Karpas-422 (cell line): ENCODE measurements at regions not wholly inside any gene's neighbourhood (a gene's known extent, or its start where the extent isn't known, plus 50 kb on each side); places are given as distances from the start of the nearest gene placed in this dataset.

Experiments
- DNase-seq: peaks from one replicate; pipeline ENCODE4 v3.0.0-alpha.2; 2015
- H2AFZ ChIP-seq: fragments of 200-600 bp; sonication (generic); 2 replicates; pipeline ENCODE4 v1.6.1; 2014; ENCODE audit warnings: antibody characterized with exemption, low read length, mixed read lengths
- H3K27ac ChIP-seq: fragments of 200-600 bp; sonication (generic); 2 replicates; pipeline ENCODE4 v1.5.1; 2014; ENCODE audit warnings: mild to moderate bottlenecking, low read length, moderate library complexity
- H3K27me3 ChIP-seq: fragments of 200-600 bp; sonication (generic); 2 replicates; pipeline ENCODE4 v1.6.1; 2014; ENCODE audit warnings: low read length, mixed read lengths
- H3K36me3 ChIP-seq: fragments of 200-600 bp; sonication (generic); 2 replicates; pipeline ENCODE4 v1.6.1; 2014; ENCODE audit warnings: low read length, mixed read lengths; ENCODE audit not compliant: insufficient read depth
- H3K4me1 ChIP-seq: fragments of 200-600 bp; sonication (generic); 2 replicates; pipeline ENCODE4 v1.6.1; 2014; ENCODE audit warnings: mild to moderate bottlenecking, low read length, mixed read lengths
- H3K4me2 ChIP-seq: fragments of 200-600 bp; sonication (generic); 2 replicates; pipeline ENCODE4 v1.6.1; 2014; ENCODE audit warnings: low read length, low read depth, mild to moderate bottlenecking; ENCODE audit not compliant: poor library complexity, severe bottlenecking
- H3K4me3 ChIP-seq: fragments of 200-600 bp; sonication (generic); 2 replicates; pipeline ENCODE4 v1.5.1; 2014; ENCODE audit warnings: mild to moderate bottlenecking, antibody characterized with exemption, low read length, mixed read lengths
- H3K79me2 ChIP-seq: fragments of 200-600 bp; sonication (generic); 2 replicates; pipeline ENCODE4 v1.6.1; 2014; ENCODE audit warnings: mild to moderate bottlenecking, low read length, mixed read lengths
- H3K9ac ChIP-seq: fragments of 200-600 bp; sonication (generic); 2 replicates; pipeline ENCODE4 v1.6.0; 2014; ENCODE audit warnings: low read length
- H3K9me2 ChIP-seq: fragments of 200-600 bp; sonication (generic), shearing (Covaris generic); replicated peaks from 2 replicates; pipeline ENCODE4 v1.6.0; 2014; ENCODE audit warnings: mild to moderate bottlenecking, low read length, moderate library complexity; ENCODE audit not compliant: insufficient read depth
- H3K9me3 ChIP-seq: fragments of 300-700, 200-600 bp; sonication (generic); 2 replicates; pipeline ENCODE4 v1.6.1; 2014; ENCODE audit warnings: low read length, mixed read lengths
- H4K20me1 ChIP-seq: fragments of 200-600 bp; sonication (generic); 2 replicates; pipeline ENCODE4 v1.6.1; 2014; ENCODE audit warnings: mild to moderate bottlenecking, antibody characterized with exemption, low read length, low read depth; ENCODE audit not compliant: insufficient read depth

DNA sequence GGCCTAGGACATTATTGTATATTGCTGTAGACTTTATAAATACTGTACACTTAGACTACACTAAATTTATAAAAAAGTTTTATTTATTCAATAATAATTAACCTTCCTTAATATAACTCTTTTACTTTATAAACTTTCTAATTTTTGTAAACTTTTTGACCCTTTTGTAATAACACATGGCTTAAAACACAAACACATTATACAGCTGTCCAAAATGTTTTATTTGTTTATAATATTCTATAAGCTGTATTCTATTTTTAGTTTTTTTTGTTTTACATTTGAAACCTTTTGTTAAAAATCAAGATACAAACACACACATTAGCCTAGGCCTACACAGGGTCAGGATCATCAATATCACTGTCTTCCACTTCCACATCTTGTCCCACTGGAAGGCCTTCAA, 190.0 kb downstream of the BMP4 start:
- Histone ChIP-seq H4K20me1 (no peaks in the 10 kb centered on the region), H2AFZ (no peak overlapping the region), H3K27me3 (no peaks in the 10 kb centered on the region), H3K4me1 (no peaks in the 10 kb centered on the region), H3K9ac (no peak overlapping the region), H3K27ac (no peak overlapping the region), H3K36me3 (no peaks in the 10 kb centered on the region), H3K4me3 (no peak overlapping the region), H3K9me3 (no peaks in the 10 kb centered on the region), H3K79me2 (no peaks in the 10 kb centered on the region), H3K4me2 (no peak overlapping the region), H3K9me2 (no peaks in the 10 kb centered on the region)
- DNase-seq, result no peak

DNA sequence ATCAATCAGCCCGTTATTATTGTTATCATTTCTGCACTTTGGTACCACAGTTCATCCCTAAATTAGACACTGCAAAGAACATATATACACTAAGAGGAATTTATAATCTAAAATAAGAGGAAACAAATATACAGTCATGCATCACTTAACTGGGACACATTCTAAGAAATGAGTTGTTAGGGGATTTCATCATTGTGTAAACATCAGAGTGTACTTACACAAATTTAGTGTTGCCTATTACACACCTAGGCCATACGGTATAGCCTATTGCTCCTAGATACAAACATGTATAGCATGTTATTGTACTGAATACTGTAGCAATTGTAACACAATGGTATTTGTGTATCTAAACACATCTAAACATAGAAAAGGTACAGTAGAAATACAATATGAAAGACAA, 190.5 kb downstream of the BMP4 start:
- Histone ChIP-seq H3K4me1 (no peaks in the 10 kb centered on the region), H3K9me2 (no peaks in the 10 kb centered on the region), H4K20me1 (no peaks in the 10 kb centered on the region), H3K27ac (no peak overlapping the region), H3K4me2 (no peak overlapping the region), H2AFZ (no peak overlapping the region), H3K79me2 (no peaks in the 10 kb centered on the region), H3K9me3 (no peaks in the 10 kb centered on the region), H3K4me3 (no peak overlapping the region), H3K36me3 (no peaks in the 10 kb centered on the region), H3K9ac (no peak overlapping the region), H3K27me3 (no peaks in the 10 kb centered on the region)
- no peak for DNase-seq

DNA sequence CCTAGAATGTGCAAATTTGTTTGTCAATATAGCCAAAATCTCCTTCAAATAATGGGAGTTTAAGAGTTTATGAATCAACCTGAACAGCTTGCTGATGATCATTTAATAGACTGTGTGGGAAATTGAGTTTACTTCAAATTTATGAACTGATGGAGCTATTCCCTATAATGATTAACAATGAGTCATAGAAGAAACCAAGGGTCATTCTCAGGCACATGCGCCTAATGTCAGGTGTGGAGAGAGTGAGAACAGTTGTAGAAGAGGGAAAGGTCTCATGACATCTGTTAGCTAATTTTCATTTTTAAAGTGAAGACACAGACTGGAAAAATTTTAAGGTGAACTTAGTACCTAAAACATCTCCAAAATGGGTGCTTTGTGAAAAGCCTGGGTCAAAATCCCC, 191.8 kb downstream of the BMP4 start:
- Histone ChIP-seq H3K4me3 (no peak overlapping the region), H2AFZ (no peak overlapping the region), H4K20me1 (no peaks in the 10 kb centered on the region), H3K27ac (no peak overlapping the region), H3K36me3 (no peaks in the 10 kb centered on the region), H3K9ac (no peak overlapping the region), H3K4me1 (no peaks in the 10 kb centered on the region), H3K9me3 (no peaks in the 10 kb centered on the region), H3K79me2 (no peaks in the 10 kb centered on the region), H3K9me2 (no peaks in the 10 kb centered on the region), H3K4me2 (no peak overlapping the region), H3K27me3 (no peaks in the 10 kb centered on the region)
- DNase-seq, result no peak

DNA sequence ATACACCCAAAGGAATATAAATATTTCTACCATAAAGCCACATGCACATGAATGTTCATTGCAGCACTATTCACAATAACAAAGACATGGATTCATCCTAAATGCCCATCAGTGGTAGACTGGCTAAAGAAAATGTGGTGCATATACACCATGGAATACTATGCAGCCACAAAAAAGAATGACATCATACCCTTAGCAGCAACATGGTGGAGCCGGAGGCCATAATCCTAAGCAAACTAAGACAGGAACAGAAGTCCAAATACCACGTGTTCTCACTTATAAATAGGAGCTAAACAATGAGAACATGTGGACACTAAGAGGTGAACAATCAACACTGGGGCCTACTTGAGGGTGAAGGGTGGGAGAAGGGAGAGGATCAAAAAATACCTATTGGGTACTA, 198.5 kb downstream of the BMP4 start:
- DNase-seq, result no peak
- H3K4me1 ChIP-seq, result no peaks in the 10 kb centered on the region
- H3K27me3 ChIP-seq, result no peaks in the 10 kb centered on the region; the same call in 1 of the 2 replicates

DNA sequence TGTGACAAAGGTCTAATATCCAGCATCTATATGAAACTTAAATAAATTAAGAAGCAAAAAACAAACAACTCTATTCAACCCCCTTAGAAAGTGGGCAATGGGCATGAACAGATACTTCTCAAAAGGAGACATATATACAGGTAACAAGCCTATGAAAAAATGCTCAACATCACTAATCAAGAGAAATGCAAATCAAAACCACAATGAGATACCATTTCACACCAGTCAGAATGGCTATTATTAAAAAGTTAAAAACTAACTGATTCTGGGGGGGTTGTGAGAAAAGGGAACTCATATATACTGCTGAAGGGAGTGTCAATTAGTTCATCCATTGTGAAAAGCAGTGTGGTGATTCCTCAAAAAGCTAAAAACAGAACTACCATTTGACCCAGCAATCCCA, 198.9 kb downstream of the BMP4 start:
- H2AFZ ChIP-seq, result no peak overlapping the region
- H3K9me3 ChIP-seq, result no peaks in the 10 kb centered on the region
- no peak overlapping the region for H3K27ac ChIP-seq
- H3K36me3 ChIP-seq, result no peaks in the 10 kb centered on the region
- DNase-seq, result no peak
- no peak overlapping the region for H3K4me3 ChIP-seq
- H4K20me1 ChIP-seq, result no peaks in the 10 kb centered on the region
- H3K9ac ChIP-seq, result no peak overlapping the region
- no peaks in the 10 kb centered on the region; the same call in 1 of the 2 replicates for H3K27me3 ChIP-seq
- no peaks in the 10 kb centered on the region for H3K9me2 ChIP-seq
- H3K79me2 ChIP-seq, result no peaks in the 10 kb centered on the region
- no peaks in the 10 kb centered on the region for H3K4me1 ChIP-seq
- no peak overlapping the region for H3K4me2 ChIP-seq

More for the DNA sequence above, 198.5 kb downstream of the BMP4 start:
- Histone ChIP-seq H3K4me3 (no peak overlapping the region), H3K36me3 (no peaks in the 10 kb centered on the region), H3K27ac (no peak overlapping the region), H3K4me2 (no peak overlapping the region), H3K9me2 (no peaks in the 10 kb centered on the region), H2AFZ (no peak overlapping the region), H3K9me3 (no peaks in the 10 kb centered on the region), H3K79me2 (no peaks in the 10 kb centered on the region), H4K20me1 (no peaks in the 10 kb centered on the region), H3K9ac (no peak overlapping the region)

DNA sequence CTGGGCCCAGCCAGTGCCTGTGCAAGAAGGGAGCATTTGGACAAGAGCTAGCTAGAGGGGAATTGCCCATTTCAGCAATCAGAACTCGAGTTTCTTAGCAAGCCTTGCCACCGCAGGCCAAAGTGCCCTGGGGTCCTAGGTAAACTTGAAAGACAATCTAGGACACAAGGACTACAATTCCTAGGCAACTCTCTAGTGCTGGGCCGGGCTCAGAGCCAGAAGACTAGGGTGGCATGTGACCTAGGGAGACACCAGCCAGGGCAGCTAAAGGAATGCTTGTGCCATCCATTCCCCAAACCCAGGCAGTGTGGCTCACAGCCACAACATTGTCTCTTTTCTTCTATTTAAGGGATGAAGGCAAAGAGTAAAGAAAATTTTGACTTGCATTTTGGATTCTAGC, 205.0 kb downstream of the BMP4 start:
- Histone ChIP-seq H3K36me3 (no peaks in the 10 kb centered on the region), H3K27ac (no peak overlapping the region), H2AFZ (no peak overlapping the region), H3K4me3 (no peak overlapping the region), H3K4me2 (no peak overlapping the region), H3K9ac (no peak overlapping the region), H4K20me1 (no peaks in the 10 kb centered on the region), H3K4me1 (no peaks in the 10 kb centered on the region), H3K9me3 (no peaks in the 10 kb centered on the region), H3K79me2 (no peaks in the 10 kb centered on the region), H3K27me3 (no peaks in the 10 kb centered on the region; the same call in 1 of the 2 replicates), H3K9me2 (no peaks in the 10 kb centered on the region)
- no peak for DNase-seq

DNA sequence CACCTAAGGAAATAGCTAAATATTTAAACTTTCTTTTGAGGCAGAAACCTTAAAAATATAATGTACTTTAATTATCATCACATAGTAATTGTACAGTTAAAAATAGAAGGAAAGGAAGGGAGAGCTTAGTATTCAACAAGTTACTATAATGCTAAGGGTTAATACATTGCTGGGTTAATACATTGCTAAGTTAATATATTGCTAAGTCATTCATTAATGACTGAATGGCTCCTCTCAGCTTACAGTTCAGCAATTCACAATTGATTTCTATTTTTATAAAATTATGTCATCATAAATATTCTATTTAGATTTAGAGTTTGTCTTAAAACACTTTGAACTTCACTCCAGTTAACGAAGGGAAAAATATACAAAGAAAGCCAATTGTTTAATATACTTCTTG, 207.9 kb downstream of the BMP4 start:
- Histone ChIP-seq H3K9me3 (no peaks in the 10 kb centered on the region), H3K27me3 (peaks cover 2% of the 10 kb centered on the region; the same call in 1 of the 2 replicates), H3K27ac (no peak overlapping the region), H3K4me3 (no peak overlapping the region), H3K36me3 (no peaks in the 10 kb centered on the region), H2AFZ (no peak overlapping the region), H4K20me1 (no peaks in the 10 kb centered on the region), H3K9ac (no peak overlapping the region), H3K4me1 (no peaks in the 10 kb centered on the region), H3K9me2 (no peaks in the 10 kb centered on the region), H3K79me2 (no peaks in the 10 kb centered on the region), H3K4me2 (no peak overlapping the region)
- no peak for DNase-seq

DNA sequence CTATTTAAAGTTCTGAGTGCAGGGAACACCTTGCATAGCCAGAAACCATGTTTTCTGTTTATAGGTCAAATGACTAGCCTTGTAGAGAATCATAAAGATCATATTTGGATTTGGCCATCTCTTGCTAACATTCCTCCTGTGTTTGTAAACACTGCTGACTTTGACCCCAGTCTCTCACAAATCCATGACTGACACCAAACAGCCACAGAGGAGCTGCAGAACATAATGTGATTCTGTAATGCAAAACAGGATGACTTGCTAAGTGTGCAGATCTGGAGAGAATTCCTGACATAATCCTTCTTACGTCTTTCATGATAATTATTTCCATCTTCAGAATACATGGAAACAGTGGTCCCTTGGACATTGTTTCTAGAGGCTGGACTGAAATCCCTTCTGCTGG, 211.8 kb downstream of the BMP4 start:
- H3K4me2 ChIP-seq, result no peak overlapping the region
- H3K9ac ChIP-seq, result no peak overlapping the region
- H3K4me3 ChIP-seq, result no peak overlapping the region
- H3K9me3 ChIP-seq, result no peaks in the 10 kb centered on the region
- no peak overlapping the region for H2AFZ ChIP-seq
- no peaks in the 10 kb centered on the region for H3K4me1 ChIP-seq
- no peaks in the 10 kb centered on the region for H3K9me2 ChIP-seq
- H3K27me3 ChIP-seq, result 0 out of 2 replicates have a peak, but pooled peaks cover 8% of the 10 kb centered on the region
- no peaks in the 10 kb centered on the region for H3K79me2 ChIP-seq
- DNase-seq, result no peak
- no peaks in the 10 kb centered on the region for H4K20me1 ChIP-seq
- H3K27ac ChIP-seq, result no peak overlapping the region
- no peaks in the 10 kb centered on the region for H3K36me3 ChIP-seq

DNA sequence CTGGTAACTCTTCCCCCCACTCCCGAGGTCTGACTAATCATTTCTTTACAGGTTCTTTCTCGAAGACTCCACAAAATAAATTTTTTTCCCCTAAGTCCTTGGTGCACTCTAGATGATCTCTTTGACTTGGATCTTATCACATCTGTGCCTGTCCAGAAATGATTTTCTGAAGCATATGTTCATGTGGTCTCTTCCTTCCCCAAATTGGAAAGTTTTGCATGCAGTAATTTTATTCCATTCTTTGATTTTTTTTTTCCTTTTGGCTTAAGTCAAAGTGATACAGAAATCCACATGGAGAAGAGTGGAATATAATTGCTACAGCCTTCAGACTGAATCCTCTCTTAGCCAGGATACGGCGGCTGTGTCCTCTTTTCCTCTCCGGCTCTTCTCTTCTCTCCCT, 213.3 kb downstream of the BMP4 start:
- no peaks in the 10 kb centered on the region for H3K36me3 ChIP-seq
- H3K9me3 ChIP-seq, result no peaks in the 10 kb centered on the region
- 0 out of 2 replicates have a peak, but pooled peaks cover 8% of the 10 kb centered on the region for H3K27me3 ChIP-seq
- no peak overlapping the region for H3K27ac ChIP-seq
- H3K9ac ChIP-seq, result no peak overlapping the region
- no peaks in the 10 kb centered on the region for H4K20me1 ChIP-seq
- no peak overlapping the region for H2AFZ ChIP-seq
- no peaks in the 10 kb centered on the region for H3K4me1 ChIP-seq
- H3K4me2 ChIP-seq, result no peak overlapping the region
- no peaks in the 10 kb centered on the region for H3K79me2 ChIP-seq
- no peak for DNase-seq
- H3K9me2 ChIP-seq, result no peaks in the 10 kb centered on the region
- H3K4me3 ChIP-seq, result no peak overlapping the region
